MG63 (cell line): ENCODE measurements at regions not wholly inside any gene's neighbourhood (a gene's known extent, or its start where the extent isn't known, plus 50 kb on each side); places are given as distances from the start of the nearest gene placed in this dataset.

Experiments
- DNase-seq: peaks from one replicate; pipeline ENCODE4 v3.0.0-alpha.2; 2020
- H3K27me3 ChIP-seq: fragments of 250-450 bp; sonication (Bioruptor Pico); 2 replicates; pipeline ENCODE4 v1.5.1; 2020; ENCODE audit warnings: mild to moderate bottlenecking, moderate library complexity
- H3K36me3 ChIP-seq: fragments of 250-450 bp; sonication (Bioruptor Pico); 2 replicates; pipeline ENCODE4 v1.5.1; 2020; ENCODE audit warnings: mild to moderate bottlenecking, moderate library complexity
- H3K4me3 ChIP-seq: fragments of 250-450 bp; sonication (Bioruptor Pico); 2 replicates; pipeline ENCODE4 v1.5.1; 2020; ENCODE audit warnings: mild to moderate bottlenecking, moderate library complexity
- H3K9me3 ChIP-seq: fragments of 250-450 bp; sonication (Bioruptor Pico); 2 replicates; pipeline ENCODE4 v1.5.1; 2020; ENCODE audit warnings: mild to moderate bottlenecking, moderate library complexity

DNA sequence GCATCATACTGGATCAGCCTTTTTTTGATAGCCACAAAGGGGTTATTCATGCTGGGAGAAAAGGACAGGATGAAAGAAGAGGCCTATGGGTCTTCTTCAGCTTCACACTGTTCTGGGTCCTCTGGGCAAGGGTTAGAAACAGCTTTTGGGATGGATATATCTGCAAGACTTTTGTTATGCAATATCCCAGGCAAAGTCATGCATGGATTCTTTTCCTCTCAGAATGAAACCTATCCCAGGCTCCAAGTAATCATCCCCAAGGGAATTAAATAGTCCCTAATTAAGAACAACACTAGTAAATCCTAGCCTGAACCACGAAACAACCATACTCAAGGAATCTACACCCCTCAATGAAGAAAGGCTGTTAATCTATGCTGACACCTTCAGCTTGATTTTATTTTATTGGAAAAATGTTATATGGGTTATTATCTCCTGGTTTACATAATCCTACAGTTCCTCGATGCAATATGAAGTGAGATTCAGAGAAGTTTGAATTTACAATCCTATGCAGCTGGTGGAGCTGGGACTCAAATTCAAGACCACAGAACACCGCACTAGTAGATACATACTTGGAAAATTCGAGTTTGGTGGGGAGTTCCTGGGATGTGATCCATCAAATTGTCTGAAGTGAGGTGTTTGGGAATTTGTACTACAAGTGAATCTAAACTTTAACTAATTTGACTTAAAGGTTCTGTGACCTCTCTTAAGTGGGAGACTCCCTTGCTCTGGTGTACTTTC lies 338.6 kb downstream of the TBX15 start:
- DNase-seq, result no peak
- no peaks in the 10 kb centered on the region for H3K9me3 ChIP-seq
- H3K36me3 ChIP-seq, result no peaks in the 10 kb centered on the region
- no peaks in the 10 kb centered on the region for H3K27me3 ChIP-seq
- no peak overlapping the region for H3K4me3 ChIP-seq

- 0 out of 2 replicates have a peak, but pooled peaks cover 2% of the 10 kb centered on the region for H3K9me3 ChIP-seq
- DNase-seq, result no peak
- no peak overlapping the region for H3K4me3 ChIP-seq
Measured at GRCh38 chr1:118636004-118636403, 352.1 kb downstream of the TBX15 start.

DNA sequence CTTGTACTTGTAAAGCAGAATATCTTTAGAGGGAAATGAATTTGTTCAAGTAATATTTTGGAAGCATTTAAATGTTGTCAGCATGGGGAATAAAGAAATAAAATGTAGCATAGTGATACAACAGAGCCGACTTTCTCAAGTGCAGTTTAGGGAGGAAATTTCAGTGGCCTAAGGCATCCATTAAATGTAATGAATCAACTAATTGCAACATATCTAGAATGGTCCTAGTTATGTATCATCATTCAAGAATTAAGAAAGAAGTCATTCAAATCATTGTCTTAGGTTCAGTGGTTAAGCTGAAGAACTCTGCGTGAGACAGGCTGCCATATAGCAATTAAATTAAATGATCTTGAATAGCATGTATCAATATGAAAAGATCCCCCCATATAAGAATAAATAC lies 360.7 kb downstream of the TBX15 start:
- H3K36me3 ChIP-seq, result no peaks in the 10 kb centered on the region
- no peaks in the 10 kb centered on the region for H3K27me3 ChIP-seq
- H3K4me3 ChIP-seq, result no peak overlapping the region
- DNase-seq, result no peak
- no peaks in the 10 kb centered on the region for H3K9me3 ChIP-seq

More at GRCh38 chr1:118636004-118636403, 352.1 kb downstream of the TBX15 start:
- H3K27me3 ChIP-seq, result no peaks in the 10 kb centered on the region
- no peaks in the 10 kb centered on the region for H3K36me3 ChIP-seq

DNA sequence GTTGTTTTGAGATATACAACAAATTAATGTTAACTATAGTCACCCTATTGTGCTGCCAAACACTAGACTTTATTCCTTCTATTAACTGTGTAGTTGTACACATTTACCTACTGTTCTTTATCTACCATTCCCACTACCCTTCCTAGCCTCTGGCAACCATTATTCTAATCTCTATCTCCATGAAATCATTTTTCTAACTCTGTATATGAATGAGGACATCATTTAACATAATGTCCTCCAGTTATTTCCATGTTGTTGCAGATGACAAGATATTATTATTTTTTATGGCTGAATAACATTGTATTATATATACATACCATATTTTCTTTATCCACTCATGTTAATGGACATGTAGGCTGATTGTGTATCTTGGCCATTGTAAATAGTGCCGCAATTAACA lies 366.3 kb downstream of the TBX15 start:
- no peak for DNase-seq
- H3K9me3 ChIP-seq, result no peaks in the 10 kb centered on the region
- H3K36me3 ChIP-seq, result no peaks in the 10 kb centered on the region
- no peaks in the 10 kb centered on the region for H3K27me3 ChIP-seq
- no peak overlapping the region for H3K4me3 ChIP-seq

- peak; percentile 40 for DNase-seq
- no peaks in the 10 kb centered on the region for H3K27me3 ChIP-seq
- no peaks in the 10 kb centered on the region for H3K36me3 ChIP-seq
- no peak overlapping the region for H3K4me3 ChIP-seq
- 0 out of 2 replicates have a peak, but pooled peaks cover 2% of the 10 kb centered on the region for H3K9me3 ChIP-seq
Measured at GRCh38 chr1:118618618-118619340, 369.4 kb downstream of the TBX15 start.

GRCh38 chr1:118617916-118618315 lies 370.2 kb downstream of the TBX15 start:
- Histone ChIP-seq H3K9me3 (peaks cover 3% of the 10 kb centered on the region), H3K27me3 (no peaks in the 10 kb centered on the region), H3K36me3 (no peaks in the 10 kb centered on the region), H3K4me3 (no peak overlapping the region)
- DNase-seq, result no peak

GRCh38 chr1:118615066-118615465 lies 373.1 kb downstream of the TBX15 start:
- no peaks in the 10 kb centered on the region for H3K36me3 ChIP-seq
- H3K27me3 ChIP-seq, result no peaks in the 10 kb centered on the region
- no peak overlapping the region for H3K4me3 ChIP-seq
- H3K9me3 ChIP-seq, result peaks cover 3% of the 10 kb centered on the region
- no peak for DNase-seq

DNA sequence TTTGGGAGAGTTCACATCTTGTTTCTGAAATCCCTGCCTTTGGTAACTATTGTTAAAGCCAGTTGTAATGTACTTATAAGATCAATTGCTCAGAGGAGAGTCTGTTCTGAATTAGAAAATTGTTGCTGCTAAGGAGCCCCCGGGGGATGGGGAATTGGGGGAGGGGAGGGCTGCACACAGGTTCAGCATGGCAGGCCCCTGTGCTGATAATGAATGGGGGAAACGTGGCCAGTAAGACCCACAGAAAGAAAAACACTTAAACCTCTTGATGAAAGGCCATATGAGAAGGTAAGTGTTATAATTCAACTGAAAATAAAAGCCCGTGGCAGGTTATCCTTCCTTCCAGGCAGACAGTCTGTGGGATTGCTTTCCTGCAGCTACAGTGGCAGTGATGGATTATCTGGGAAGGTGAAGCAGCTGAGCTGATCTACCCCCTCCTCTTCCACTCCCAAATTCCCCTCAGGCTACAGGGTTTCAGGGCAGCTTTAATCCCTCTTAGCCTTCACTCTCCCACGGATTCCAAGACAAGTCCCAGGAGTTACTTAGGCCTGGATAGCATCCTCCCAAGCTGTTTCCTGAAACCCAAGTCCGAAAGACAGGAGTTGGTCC lies 398.8 kb downstream of the TBX15 start:
- H3K36me3 ChIP-seq, result no peaks in the 10 kb centered on the region

GRCh38 chr1:118588566-118588965 lies 399.6 kb downstream of the TBX15 start:
- Histone ChIP-seq H3K9me3 (no peaks in the 10 kb centered on the region), H3K36me3 (no peaks in the 10 kb centered on the region), H3K4me3 (no peak overlapping the region), H3K27me3 (no peaks in the 10 kb centered on the region)
- DNase-seq, result no peak

More for the DNA sequence above, 398.8 kb downstream of the TBX15 start:
- no peaks in the 10 kb centered on the region for H3K9me3 ChIP-seq
- no peak overlapping the region for H3K4me3 ChIP-seq
- DNase-seq, result no peak
- no peaks in the 10 kb centered on the region for H3K27me3 ChIP-seq

DNA sequence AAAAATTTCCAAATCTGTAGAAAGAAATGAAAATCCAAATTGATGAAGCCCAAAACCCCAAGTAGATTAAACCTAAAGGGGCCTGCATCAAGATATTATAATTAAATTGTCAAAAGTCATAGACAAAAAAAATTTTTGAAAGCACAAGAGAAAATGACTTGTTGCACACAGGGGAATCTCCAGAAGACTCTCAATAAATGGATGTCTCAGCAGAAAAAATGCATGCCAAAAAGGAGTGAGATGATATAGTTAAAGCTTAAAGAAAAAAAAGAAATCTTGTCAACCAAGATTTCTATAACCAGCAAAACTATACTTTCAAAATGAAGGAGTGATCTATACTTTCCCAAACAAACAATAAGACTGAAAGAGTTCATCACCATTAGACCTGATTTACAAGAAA lies 393.2 kb upstream of the SPAG17 start:
- Histone ChIP-seq H3K27me3 (no peaks in the 10 kb centered on the region), H3K4me3 (no peak overlapping the region), H3K9me3 (peaks cover 16% of the 10 kb centered on the region), H3K36me3 (no peaks in the 10 kb centered on the region)
- no peak for DNase-seq

DNA sequence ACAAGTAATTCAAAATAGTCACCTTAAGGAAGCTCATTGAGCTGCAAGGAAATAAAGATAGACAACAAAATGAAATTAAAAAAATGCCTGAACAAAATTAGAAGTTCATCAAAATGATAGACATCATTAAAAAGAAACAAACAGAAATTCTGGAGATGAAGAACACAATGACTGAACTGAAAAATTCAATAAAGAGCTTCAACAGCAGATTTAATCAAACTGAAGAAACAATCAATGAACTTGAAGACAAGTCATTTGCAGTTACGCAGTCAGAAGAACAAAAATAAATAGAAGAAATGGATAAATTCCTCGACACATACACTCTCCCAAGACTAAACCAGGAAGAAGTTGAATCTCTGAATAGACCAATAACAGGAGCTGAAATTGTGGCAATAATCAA lies 390.0 kb upstream of the SPAG17 start:
- Histone ChIP-seq H3K9me3 (peaks cover 14% of the 10 kb centered on the region), H3K4me3 (no peak overlapping the region), H3K27me3 (no peaks in the 10 kb centered on the region), H3K36me3 (no peaks in the 10 kb centered on the region)
- no peak for DNase-seq

DNA sequence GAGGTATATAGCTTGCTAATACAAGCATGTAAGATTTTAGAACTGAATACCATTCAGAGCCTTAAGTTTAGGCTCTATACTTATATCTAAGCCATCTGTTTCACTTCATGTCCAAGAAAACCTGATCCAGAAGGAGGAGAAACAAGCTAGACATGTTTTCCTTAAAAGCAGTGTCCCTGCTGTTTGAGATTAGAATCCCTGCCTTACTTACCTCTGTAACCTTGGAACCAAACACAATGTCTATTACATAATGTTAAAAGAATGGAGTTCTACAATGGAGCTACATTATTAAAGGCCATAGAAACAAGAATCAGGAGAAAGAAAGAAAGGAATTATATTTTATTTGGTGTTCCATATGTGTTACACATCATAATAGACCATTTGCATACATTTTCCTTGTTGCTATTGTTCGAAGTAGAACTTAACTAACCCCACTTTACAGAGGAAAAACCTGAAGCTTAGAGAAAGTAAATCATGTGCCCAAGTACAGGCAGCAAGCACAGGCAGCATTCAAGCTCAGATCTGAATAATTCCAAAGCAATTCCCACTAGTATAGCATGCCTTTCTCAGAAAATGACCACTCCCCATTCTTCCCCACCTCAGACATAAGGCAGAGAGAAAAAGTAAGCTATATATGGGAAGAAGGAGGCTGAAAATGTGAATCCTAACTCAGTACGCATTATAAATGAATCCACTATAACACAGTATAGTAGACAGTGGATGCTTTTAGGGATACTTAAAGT lies 380.1 kb upstream of the SPAG17 start:
- H3K9me3 ChIP-seq, result no peaks in the 10 kb centered on the region
- H3K4me3 ChIP-seq, result no peak overlapping the region
- H3K36me3 ChIP-seq, result no peaks in the 10 kb centered on the region
- no peak for DNase-seq
- no peaks in the 10 kb centered on the region for H3K27me3 ChIP-seq

- DNase-seq, result no peak
- no peaks in the 10 kb centered on the region for H3K27me3 ChIP-seq
- H3K36me3 ChIP-seq, result no peaks in the 10 kb centered on the region
- no peak overlapping the region for H3K4me3 ChIP-seq
- H3K9me3 ChIP-seq, result no peaks in the 10 kb centered on the region
Measured at GRCh38 chr1:118563981-118564951, 379.2 kb upstream of the SPAG17 start.

DNA sequence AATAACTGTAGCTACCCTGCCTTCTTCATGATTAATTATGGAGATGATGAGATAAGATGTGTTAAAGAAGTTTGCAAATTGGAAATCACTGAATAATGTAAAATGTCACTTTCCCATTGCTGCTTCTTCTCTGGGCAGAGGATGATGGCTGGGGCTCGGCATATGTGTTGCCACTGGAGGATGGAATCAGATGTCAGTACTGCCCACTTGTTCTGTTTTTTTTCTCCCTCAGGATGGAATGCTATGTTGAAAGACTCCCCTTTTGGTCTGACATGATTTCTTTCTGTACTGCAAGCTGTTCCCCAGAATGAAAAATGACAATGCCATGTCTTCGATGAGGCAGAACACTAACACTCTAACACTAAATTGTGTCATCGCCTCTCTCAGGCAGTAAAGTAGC lies 373.9 kb upstream of the SPAG17 start:
- no peaks in the 10 kb centered on the region for H3K36me3 ChIP-seq
- no peak for DNase-seq
- H3K4me3 ChIP-seq, result no peak overlapping the region
- no peaks in the 10 kb centered on the region for H3K9me3 ChIP-seq
- no peaks in the 10 kb centered on the region for H3K27me3 ChIP-seq

DNA sequence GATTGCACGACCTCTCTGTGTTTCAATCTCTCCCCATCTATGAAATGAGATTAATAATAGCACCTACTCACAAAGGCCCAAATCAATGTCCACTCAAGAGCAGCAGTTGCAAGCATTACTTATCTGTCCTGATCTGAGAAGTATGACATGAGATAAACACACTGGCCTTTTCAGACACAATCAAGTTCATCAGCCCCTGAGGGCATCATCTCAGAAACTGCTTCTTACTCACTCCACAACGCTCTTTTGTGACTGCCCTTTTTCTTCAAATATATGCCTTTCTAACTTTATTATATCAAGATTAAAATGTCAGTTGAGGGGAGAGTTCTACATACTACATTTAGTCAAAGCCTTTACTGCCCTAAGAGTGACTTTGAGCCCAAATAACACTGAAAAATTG lies 371.9 kb upstream of the SPAG17 start:
- H3K36me3 ChIP-seq, result no peaks in the 10 kb centered on the region
- DNase-seq, result no peak

GRCh38 chr1:118555638-118556037 lies 370.6 kb upstream of the SPAG17 start:
- Histone ChIP-seq H3K4me3 (no peak overlapping the region), H3K9me3 (no peaks in the 10 kb centered on the region), H3K27me3 (no peaks in the 10 kb centered on the region), H3K36me3 (no peaks in the 10 kb centered on the region)
- no peak for DNase-seq

More for the DNA sequence above, 371.9 kb upstream of the SPAG17 start:
- Histone ChIP-seq H3K27me3 (no peaks in the 10 kb centered on the region), H3K4me3 (no peak overlapping the region), H3K9me3 (no peaks in the 10 kb centered on the region)
